ENCODE measurements at regions not wholly inside any gene's neighbourhood (a gene's known extent, or its start where the extent isn't known, plus 50 kb on each side); places are given as distances from the start of the nearest gene placed in this dataset.
"Not testable (repeated sequence)": the region's sequence is repeated elsewhere in the genome, so short reads cannot be mapped to it uniquely, and the experiment has no call there.

- no peak for DNase-seq
These were observed 173.0 kb upstream of the FERMT1 start for GRCh38 chr20:6295867-6296256.

- no peak for DNase-seq
These were observed 172.5 kb upstream of the FERMT1 start for GRCh38 chr20:6295127-6295866.

GRCh38 chr20:6287471-6287870, 164.6 kb upstream of the FERMT1 start:
- no peak for DNase-seq

- no peak for DNase-seq
These were observed 159.8 kb upstream of the FERMT1 start for GRCh38 chr20:6282642-6283041.

- DNase-seq: peak; percentile 63 to 89
These were observed 154.9 kb upstream of the FERMT1 start for GRCh38 chr20:6277661-6278240.

GRCh38 chr20:6270404-6270803, 147.6 kb upstream of the FERMT1 start:
- DNase-seq: not testable (repeated sequence)

GRCh38 chr20:6269168-6269873, 146.5 kb upstream of the FERMT1 start:
- DNase-seq: no peak

GRCh38 chr20:6265204-6265904, 142.5 kb upstream of the FERMT1 start:
- peak; percentile 33 to 69 for DNase-seq

GRCh38 chr20:6253396-6253795, 130.6 kb upstream of the FERMT1 start:
- no peak for DNase-seq

- no peak for DNase-seq
These were observed 122.6 kb upstream of the FERMT1 start for GRCh38 chr20:6245436-6245835.

- no peak for DNase-seq
These were observed 118.8 kb upstream of the FERMT1 start for GRCh38 chr20:6241591-6241990.

GRCh38 chr20:6240059-6240458, 117.2 kb upstream of the FERMT1 start:
- no peak for DNase-seq

- no peak for DNase-seq
These were observed 115.6 kb upstream of the FERMT1 start for GRCh38 chr20:6238421-6238820.

GRCh38 chr20:6235510-6235909, 112.7 kb upstream of the FERMT1 start:
- no peak for DNase-seq

GRCh38 chr20:6232436-6232835, 109.6 kb upstream of the FERMT1 start:
- DNase-seq: no peak

- no peak for DNase-seq
These were observed 108.7 kb upstream of the FERMT1 start for GRCh38 chr20:6231556-6231955.

GRCh38 chr20:6228302-6228843, 105.5 kb upstream of the FERMT1 start:
- no peak for DNase-seq

- no peak for DNase-seq
These were observed 90.5 kb upstream of the FERMT1 start for GRCh38 chr20:6213311-6213710.

- no peak for DNase-seq
These were observed 90.1 kb upstream of the FERMT1 start for GRCh38 chr20:6212903-6213302.

- DNase-seq: no peak
These were observed 86.3 kb upstream of the FERMT1 start for GRCh38 chr20:6209093-6209492.

GRCh38 chr20:6200092-6200491, 77.3 kb upstream of the FERMT1 start:
- no peak for DNase-seq

GRCh38 chr20:6185268-6185667, 62.4 kb upstream of the FERMT1 start:
- DNase-seq: no peak

GRCh38 chr20:6184086-6184485, 61.3 kb upstream of the FERMT1 start:
- no peak for DNase-seq
